DMS 273 (cell line): ENCODE measurements at regions not wholly inside any gene's neighbourhood (a gene's known extent, or its start where the extent isn't known, plus 50 kb on each side); places are given as distances from the start of the nearest gene placed in this dataset.
A peak's percentile ranks its signal among the peaks of the same experiment; 100 is the strongest.

ENCODE experiments used
- DNase-seq: peaks from one replicate; lab custom pipeline; 2025; ENCODE audit not compliant: unreplicated experiment; lab: John Stamatoyannopoulos, UW

DNA sequence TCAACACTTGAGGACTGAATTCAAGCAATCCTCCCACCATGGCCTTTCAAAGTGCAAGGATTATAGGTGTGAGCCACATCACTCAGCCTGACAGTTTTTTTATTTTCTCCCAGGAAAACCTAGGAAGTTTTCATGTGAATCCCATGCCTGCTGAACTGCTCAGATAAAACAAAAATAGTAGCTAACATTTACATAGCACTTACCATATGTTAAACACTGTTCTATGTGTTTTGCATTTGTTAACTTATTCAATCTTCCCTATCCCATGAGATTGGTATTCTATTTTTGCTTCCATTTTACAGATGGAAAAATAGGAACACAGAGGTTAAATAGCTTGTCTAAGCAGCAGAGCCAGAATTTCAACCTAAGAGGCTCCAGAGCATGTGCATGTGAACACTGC is 157.4 kb upstream of the KCTD1 start:
- DNase-seq: no peak

DNA sequence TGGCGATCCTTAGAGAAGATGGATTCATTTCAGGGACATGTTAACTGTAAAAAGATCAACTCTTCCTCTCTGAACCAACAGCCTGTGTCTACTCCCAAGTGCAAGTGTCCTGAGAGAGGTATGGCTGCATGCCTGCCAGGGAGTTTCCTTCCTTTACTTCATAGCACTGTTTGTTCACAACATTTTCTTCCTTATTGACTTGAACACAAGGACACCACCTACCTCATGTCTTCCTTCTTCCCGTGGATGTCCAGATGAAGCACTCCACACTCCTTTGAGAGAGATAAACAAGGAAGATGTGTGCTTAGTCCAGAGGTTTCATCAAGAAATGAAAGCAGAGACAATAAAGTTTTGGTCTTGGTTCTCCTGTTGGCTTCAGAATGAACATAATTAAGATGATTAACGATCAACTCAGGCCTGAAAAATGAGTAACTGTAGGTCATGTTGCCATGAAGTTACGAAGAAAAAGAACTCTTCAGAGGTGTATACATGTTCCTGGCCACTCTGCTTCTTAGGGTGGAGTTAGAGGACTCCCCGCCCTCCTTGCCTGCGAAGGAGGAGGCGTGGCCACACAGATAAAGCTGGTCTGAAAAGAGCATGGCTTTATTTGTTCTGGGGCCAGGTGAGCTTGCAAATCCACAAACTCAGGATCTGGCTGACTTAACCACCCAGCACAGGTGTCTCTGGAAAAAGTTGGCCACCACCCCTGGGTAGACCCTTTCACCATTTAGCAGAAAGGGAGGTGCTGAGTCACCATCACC is 155.0 kb upstream of the KCTD1 start:
- no peak for DNase-seq

DNA sequence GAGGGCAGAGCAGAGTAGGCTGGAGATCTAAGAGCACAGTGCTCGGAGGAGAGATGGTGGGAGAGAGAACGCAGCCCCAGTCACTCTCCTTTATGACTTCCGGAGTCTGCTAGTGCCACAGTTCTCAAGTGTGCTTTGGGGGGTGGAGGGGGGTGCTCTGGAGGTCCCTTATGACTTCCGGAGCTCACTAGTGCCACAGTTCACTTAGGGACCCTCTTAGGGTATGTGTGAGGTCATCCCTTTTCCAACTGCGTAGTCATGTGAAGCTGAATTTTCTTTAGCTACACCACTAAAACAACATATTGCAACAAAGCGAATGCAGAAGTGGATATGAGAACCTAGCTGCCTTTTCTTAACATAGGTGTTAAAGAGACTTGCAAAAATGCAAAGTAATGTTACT is 153.7 kb upstream of the KCTD1 start:
- DNase-seq: no peak

DNA sequence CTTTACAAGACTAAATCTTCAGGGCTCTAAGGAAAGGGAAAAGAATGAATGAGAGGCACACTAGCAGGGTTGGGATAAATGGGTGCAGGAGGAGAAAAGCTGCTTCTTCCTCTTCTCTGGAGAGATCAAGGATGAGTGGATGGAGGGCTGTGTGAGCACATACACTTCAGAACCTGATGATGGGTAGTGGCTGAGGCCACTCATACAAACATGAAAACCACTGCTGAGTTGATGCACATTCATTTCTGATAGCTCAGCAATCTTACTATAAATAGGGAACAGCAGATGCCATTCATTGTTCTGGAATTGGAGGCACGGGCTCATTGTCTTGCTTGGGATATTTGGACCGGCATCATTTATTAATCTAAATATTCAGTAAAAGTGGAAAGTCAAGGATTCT is 152.4 kb upstream of the KCTD1 start:
- no peak for DNase-seq

DNA sequence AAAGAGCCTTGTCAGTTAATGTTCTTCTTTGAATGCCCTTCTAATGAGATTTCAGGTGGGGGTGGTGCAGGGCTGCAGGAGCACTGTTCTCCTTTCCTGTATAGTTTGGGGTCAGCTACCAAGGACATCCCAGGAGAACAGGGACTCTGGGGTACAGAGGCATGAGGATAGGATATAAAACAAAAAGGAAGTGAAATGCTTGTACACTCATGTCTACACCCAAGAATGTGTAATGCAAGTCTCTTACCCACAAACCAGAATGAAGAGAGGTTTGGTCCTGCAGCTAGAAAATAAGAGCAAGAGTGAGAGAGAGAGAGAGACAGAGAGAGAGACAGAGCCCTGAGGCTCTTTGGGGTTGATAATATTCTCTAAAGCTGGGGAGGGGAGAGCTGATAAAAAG is 151.8 kb upstream of the KCTD1 start:
- DNase-seq: no peak

DNA sequence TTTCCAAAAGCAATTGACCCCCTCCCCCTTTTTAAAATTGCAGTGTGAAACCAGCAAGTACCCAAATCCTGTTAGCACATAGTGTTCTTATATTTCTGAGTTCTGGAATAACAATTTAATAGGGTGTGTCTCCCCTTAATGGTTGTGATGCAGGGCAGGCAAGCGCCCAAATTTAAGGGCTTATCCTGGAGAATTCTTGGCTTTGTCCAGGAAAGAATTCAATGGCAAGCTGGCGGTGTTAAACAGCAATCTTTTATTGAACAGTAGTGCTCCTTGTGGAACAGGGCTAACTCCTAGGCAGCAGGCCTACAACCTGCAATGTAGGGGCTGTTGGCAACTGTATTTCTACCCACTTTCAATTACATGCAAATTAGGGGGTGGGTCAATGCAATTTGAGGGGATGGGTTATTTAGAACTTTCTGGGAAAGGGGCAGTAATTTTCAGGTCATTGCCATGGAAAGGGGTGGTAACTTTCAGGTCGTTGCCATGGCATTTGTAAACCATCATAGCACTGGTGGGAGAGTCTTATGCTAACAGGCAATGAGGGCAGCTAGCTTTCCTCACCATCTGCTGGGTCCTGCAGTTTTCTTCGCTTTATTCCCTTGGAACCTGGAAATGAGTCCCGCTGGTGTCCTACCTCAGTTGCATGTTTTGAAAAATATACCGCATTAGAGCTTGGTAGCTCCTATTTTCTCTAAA is 149.0 kb upstream of the KCTD1 start:
- no peak for DNase-seq

DNA sequence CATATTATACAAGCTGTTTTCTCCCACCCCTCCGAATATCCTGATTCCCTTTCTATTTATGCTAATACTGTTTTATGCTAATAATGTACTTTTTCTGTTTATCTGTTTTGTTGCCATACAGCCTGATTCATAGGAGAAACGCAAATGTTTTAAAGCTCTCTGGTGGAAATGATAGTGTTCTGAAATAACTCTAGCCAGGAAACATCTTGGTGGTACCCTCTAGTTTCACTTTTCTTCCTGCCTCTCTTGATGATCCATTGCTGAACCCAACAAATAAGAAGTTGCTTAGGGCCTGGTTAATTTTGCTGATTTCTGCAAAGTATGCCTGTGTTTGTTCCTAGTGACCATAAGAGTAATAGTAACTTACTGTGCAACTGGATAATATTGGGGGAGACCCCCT is 148.4 kb upstream of the KCTD1 start:
- no peak for DNase-seq

DNA sequence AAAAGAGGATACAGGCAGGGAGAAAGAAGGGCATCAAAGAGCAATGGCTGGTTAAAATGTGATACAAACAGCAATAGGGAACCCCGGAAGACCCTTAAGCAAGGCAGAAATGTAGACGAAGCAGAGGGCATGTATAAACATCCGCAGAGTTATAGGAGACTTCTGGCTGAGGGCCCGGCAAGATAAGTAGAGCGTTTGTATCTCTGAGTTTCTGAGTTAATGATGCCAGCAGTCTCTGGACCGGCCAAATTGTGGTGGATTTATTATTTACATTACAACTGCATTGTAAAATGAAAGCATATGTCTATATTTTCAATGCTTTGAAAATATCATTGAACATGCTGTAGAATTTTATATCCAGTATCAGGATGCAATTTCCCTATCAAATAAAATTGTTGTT is 148.0 kb upstream of the KCTD1 start:
- no peak for DNase-seq

DNA sequence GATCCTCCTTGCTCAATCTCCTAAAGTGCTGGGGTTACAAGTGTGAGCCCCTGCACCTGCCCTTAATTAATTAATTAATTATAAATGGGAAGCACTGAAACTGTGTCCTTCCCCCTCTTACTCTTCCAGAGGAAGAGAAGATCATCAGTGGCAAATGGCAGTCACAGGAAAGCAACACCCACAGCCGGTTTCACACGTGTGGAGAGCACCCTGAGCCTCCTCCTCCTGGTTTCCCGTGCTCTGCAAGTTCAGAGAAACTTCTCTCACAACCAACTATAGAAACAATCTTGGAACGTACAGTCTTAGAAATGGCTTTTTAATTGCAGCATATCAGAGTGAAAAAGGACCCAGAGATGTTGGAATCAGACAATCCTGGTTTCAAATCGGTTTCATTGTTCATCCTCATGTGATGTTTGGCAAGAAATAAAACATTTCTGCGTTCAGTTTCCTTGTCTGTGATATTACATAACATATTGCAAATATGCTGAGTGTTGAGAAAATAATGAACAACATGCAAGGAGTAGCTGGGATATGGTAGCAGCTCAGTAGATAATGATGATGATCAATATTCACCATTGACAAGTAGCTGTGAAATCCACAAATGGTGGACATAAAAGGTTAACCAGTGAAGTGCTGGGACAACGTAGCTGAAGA is 141.0 kb upstream of the KCTD1 start:
- no peak for DNase-seq

DNA sequence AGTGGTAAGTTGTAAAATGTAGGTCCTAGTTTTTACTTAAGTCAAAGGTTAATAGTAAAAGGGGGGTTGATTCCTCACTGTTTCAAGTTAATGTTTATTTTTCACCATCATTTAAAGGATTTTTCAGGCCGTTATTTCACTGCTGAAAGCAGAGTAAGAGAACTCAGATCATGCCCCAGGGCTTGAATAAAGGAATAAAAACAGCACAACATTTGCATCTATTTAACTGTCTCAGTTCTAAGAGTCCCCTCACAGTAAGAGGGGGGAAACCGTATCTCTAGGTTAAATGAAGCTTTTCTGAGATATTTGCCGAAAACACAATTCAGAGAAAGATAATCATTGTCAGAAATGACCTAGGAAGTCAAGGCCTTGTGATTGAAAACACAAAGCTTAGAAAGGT is 138.2 kb upstream of the KCTD1 start:
- no peak for DNase-seq

DNA sequence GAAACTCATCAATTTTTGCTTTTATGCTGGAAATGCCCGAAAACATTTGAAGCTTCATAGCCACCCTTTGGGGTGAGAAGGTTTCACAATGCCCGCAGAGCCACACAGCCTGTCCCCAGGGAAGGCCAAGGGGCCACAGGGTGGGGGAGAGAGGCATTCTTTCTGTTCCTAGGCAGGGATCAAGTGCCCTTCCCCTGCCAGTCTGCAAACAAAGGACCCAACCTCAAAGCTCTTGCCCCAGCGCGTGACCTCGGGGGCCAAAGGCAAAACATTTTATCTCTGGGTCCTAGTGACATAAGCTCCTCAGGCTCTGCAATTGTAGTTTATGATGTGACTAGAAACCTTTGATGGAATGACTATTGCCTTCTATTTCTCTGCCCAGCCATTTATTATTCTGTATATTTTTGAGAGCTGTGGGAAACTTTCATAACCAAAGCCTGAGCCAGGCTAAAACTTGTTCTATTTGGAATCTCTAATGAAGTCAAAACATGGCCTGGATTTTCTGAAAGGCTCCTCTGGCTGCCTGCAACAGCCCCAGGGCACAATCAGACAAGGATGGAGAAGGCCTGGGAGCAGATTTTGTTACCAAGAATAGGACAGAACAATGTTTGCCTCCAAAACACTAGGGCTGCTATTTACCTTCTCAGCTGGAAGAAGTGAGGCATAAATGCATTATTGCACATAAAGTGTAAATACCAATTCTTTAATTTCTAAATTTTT is 137.2 kb upstream of the KCTD1 start:
- no peak for DNase-seq

DNA sequence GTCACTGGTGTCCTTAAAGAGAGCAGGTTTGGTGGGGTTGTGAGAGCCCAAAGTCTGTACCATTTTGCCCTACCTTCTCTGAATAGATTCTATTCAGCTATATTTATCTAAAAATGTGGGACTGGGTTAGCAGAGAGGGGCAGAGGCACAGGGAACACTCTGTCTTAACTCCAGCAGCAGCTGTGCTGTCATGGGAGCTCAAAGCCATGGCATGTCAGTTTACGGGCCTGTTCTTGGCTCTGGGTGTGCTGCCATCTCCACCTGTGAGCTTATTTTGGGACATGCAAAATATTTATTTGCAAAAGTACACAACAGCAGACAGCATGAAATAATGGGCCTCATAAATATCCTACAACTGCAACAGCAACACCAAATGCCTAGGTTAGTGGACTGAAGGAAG is 129.6 kb upstream of the KCTD1 start:
- DNase-seq: no peak

DNA sequence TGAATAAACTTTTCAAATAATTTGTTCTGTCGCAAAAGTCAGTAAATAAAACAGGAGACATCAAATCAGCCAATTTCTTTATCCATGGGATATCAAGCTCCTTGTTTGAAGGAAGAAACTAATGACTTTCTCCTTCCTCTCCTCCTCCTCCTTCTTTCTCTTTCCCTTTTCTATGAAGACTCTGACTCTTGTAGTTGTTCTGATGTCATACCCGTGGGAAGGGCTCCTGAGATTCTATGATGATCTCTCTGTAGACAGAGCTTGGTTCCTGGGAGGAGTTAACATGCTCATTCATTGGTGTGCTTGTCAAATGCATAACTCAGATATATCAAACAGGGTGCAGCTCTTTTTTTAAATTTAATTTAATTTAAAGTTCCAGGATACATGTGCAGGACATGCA is 118.7 kb upstream of the KCTD1 start:
- DNase-seq: no peak

DNA sequence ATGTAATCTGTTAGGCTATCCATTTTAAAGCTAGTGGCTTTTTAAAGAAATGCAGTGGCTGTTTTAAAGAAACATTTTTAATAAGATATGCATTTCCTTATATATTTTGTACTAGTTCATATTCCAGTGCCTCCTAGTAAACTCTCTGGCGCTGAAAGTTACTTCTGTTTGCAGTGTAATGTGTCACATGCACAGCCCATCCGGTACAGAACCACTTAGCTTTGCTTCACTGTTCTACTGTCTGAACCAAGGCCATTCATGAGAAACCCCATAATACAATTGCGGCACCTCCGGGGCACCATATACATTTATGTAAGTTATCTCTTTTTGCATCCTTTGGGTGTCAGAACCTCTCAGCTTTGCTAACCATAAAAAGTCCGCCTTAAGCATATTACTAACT is 114.6 kb upstream of the KCTD1 start:
- no peak for DNase-seq

DNA sequence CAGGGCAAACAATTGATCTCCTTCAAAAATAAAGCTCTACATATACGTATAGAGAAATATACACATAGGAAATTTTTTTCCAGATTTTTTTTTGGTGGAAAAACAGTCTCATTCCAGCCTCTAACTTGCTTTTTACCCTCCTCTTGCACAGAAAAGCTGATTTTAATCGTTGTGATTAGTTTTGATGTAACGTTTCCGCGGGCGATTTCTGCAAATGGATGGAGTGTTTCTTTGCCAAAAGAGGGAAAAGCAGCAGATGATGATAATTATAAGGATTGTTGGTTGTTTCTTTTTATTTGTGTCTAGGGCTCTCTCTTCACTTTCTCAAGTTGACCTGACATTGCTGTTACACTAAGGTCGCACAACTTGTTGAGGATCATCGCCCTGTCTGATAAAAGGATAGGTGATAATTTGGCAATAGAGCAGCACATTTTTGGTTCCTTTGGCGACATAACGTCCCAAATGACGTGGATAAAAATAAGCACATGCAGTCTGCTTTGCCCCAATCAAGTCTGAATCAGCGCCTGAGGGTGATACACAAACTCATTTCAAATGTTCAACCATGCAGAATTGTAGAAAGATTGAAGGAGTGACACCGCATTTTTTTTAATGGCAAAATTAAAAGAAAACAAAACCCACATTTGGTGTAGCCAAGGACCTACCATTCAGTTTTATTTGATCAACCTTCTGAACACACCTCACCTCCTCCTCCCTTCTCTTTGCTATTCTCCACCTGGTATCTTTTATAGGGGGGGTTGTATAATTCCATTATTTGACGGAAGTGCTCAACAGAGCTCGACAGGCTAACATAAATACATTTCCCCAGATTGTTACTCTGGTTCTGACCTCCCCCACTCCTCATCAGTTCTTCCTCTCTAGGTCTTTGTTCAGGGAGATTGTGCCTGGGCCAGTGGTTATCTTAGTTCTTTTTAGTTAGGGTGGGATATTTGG is 109.6 kb upstream of the KCTD1 start:
- DNase-seq: no peak

DNA sequence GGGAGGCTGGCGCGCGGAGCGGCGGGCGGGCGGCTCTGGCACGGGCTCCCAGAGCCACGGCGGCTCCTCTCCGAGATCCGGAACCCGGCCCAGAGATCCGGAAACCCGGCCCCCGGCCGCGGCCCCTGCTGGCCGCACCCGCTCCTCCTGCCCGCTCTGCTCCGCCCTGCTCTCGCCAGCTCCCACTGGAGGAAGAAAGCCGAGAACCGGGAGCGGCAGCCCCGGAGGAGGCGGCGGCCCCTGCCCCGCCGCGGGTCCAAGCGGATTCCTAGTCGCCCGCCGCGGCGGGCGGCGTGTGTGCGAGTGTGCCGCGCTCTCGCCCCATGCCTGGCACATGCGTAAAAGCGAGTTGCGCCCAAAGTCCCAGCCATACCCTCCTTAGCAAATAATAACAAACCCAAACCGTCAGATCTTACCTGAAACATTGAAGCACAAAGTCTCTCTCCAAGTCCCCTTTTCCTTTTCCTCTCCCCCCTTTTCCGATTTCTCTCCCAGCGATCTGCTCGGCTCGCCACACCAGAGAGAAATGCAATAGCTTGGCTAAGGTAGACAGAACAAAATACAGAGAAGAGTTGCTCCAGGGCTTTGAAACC is 108.7 kb upstream of the KCTD1 start:
- peak; percentile 79 for DNase-seq

DNA sequence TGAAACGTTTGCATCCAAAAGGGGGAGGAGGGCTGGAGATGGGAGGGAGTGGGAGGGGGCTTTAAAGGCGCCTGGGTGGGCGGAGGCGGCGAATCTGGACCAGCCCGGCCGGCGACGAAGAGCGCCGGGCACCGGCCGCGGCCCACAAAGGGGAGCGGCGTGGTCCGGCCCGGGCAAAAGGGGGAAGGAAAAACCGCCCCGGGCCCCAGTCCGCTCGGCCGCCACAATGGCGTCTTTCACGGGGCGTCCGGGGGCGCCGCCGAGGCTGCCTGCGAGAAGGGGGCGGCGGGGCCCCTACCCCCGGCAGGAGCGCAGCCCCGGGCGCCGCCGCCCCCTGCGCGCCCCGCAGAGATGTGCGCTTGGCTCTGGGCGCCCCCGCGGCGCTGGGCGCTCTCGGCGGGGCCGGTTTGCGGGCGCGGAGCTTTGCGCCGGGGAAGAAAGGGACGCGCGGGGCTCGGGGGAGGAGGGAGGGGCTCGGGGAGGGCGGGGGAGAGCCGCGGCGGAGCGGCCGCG is 108.1 kb upstream of the KCTD1 start:
- DNase-seq: no peak

DNA sequence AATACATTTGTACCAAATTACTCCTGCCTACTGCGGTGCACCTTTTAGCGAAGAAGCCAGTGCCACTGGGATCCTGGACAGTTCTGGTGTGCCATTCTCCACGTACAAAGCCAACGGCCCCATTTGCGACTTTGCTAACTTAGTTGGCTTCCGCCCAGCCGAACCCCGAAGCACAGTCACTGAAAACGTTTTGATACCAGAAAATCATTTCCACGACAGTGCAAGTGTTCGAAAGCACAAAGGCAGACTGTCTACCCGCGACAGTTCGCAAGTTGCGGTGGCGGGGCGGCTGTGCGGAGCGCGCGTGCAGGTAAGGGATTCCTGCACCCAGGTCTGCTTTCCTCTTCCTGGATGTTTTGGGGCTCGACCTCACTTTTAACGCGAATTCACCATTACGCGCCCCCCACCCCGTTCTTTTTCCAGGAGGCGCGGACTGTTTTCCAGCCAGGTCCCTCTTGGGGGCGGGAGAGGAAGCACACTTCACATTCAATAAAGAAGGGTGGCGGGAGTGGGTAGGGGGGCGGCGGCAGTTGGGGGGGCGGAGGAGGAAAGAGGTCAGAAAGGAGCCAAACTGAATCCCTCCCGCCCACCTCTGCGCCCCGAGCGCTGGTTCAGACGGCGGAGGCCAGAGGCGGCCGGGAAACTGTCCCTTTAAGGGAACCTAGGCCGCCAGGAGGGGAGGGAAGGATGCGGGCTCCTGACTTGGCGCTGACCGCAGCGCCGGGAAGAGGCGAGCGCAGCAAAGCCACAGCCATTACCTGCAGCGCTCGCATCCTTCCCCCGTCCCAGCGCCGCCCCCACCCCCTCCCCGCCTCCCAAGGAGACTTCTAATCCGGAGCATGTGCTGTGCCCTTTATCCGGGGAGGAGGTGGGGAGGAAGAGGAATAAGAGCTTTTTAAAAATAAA is 107.4 kb upstream of the KCTD1 start:
- peak; percentile 62 for DNase-seq
